Upper lobe of right lung (tissue), 1 donor: ENCODE measurements at regions not wholly inside any gene's neighbourhood (a gene's known extent, or its start where the extent isn't known, plus 50 kb on each side); places are given as distances from the start of the nearest gene placed in this dataset.
A peak's percentile ranks its signal among the peaks of the same experiment; 100 is the strongest.

ENCODE experiments used
- ATAC-seq: fragments of 200-7000 bp; cut with Tn5 transposase; one replicate; pipeline ENCODE4 v1.9.1; 2020; ENCODE audit warnings: mild to moderate bottlenecking, moderate library complexity
- DNase-seq: peaks from one replicate; pipeline ENCODE4 v3.0.0-alpha.2; 2020
- H3K27ac ChIP-seq: fragments of 200-600 bp; one replicate; pipeline ENCODE4 v1.8.0; 2022
- H3K27me3 ChIP-seq: fragments of 200-600 bp; one replicate; pipeline ENCODE4 v1.8.0; 2022; ENCODE audit warnings: mild to moderate bottlenecking
- H3K36me3 ChIP-seq: fragments of 200-600 bp; one replicate; pipeline ENCODE4 v1.8.0; 2022
- H3K4me1 ChIP-seq: fragments of 200-600 bp; one replicate; pipeline ENCODE4 v1.8.0; 2022
- H3K4me3 ChIP-seq: fragments of 200-600 bp; one replicate; pipeline ENCODE4 v1.8.0; 2022; ENCODE audit warnings: mild to moderate bottlenecking
- H3K9me3 ChIP-seq: fragments of 200-600 bp; one replicate; pipeline ENCODE4 v1.8.0; 2022
- CTCF ChIP-seq: fragments of 200-600 bp; IDR thresholded peaks from one replicate; pipeline ENCODE4 v1.8.0; 2022; ENCODE audit warnings: antibody characterized with exemption
- intact Hi-C: fragments of 100-400 bp; cut with DNase I; formaldehyde crosslinking; loops from one replicate; pipeline ENCODE4 v1.11.0; 2022
- donor health status: DM: no; HTN: yes; CAD: no; lungs with severe emphysema.

- Histone ChIP-seq H3K27ac (no peak overlapping the region), H3K4me1 (peaks cover 5% of the 10 kb centered on the region), H3K4me3 (no peak overlapping the region), H3K36me3 (no peaks in the 10 kb centered on the region), H3K27me3 (no peaks in the 10 kb centered on the region), H3K9me3 (no peaks in the 10 kb centered on the region)
- DNase-seq (no peak), ATAC-seq (peak; percentile 28)
- intact Hi-C loops, result no loop called here
- TF ChIP-seq CTCF, result no peak
Measured at GRCh38 chr5:109589986-109590385, 99.7 kb upstream of the MAN2A1 start.

GRCh38 chr5:109589239-109589638 lies 100.5 kb upstream of the MAN2A1 start:
- Histone ChIP-seq H3K4me3 (no peak overlapping the region), H3K27ac (no peak overlapping the region), H3K27me3 (no peaks in the 10 kb centered on the region), H3K4me1 (peaks cover 9% of the 10 kb centered on the region), H3K36me3 (no peaks in the 10 kb centered on the region), H3K9me3 (no peaks in the 10 kb centered on the region)
- no peak for TF ChIP-seq CTCF
- intact Hi-C loops, result no loop called here
- DNase-seq (no peak), ATAC-seq (no peak)

GRCh38 chr5:109588281-109589035 lies 101.3 kb upstream of the MAN2A1 start:
- H3K36me3 ChIP-seq, result no peaks in the 10 kb centered on the region
- H3K27ac ChIP-seq, result no peak overlapping the region
- H3K27me3 ChIP-seq, result no peaks in the 10 kb centered on the region
- no peaks in the 10 kb centered on the region for H3K9me3 ChIP-seq
- ATAC-seq (no peak), DNase-seq (no peak)
- H3K4me3 ChIP-seq, result no peak overlapping the region
- intact Hi-C loops, result no loop called here
- peaks cover 9% of the 10 kb centered on the region for H3K4me1 ChIP-seq
- no peak for TF ChIP-seq CTCF

GRCh38 chr5:109584986-109585599 lies 104.6 kb upstream of the MAN2A1 start:
- peaks cover 9% of the 10 kb centered on the region for H3K4me1 ChIP-seq
- intact Hi-C loops, result no loop called here
- TF ChIP-seq CTCF, result no peak
- DNase-seq, result no peak
- no peaks in the 10 kb centered on the region for H3K9me3 ChIP-seq
- no peaks in the 10 kb centered on the region for H3K27me3 ChIP-seq
- no peak overlapping the region for H3K27ac ChIP-seq
- no peaks in the 10 kb centered on the region for H3K36me3 ChIP-seq
- no peak for ATAC-seq
- no peak overlapping the region for H3K4me3 ChIP-seq

GRCh38 chr5:109580225-109580624 lies 109.5 kb upstream of the MAN2A1 start:
- Histone ChIP-seq H3K4me3 (no peak overlapping the region), H3K9me3 (no peaks in the 10 kb centered on the region), H3K36me3 (no peaks in the 10 kb centered on the region), H3K27ac (no peak overlapping the region), H3K4me1 (peaks cover 7% of the 10 kb centered on the region), H3K27me3 (no peaks in the 10 kb centered on the region)
- no peak for ATAC-seq
- intact Hi-C loops, result no loop called here
- DNase-seq, result no peak
- no peak for TF ChIP-seq CTCF
